Testis (tissue), 2 donors: ENCODE measurements at regions not wholly inside any gene's neighbourhood (a gene's known extent, or its start where the extent isn't known, plus 50 kb on each side); places are given as distances from the start of the nearest gene placed in this dataset.

Source experiments
- POLR2A ChIP-seq: fragments of 450-650 bp; IDR thresholded peaks from one replicate; pipeline ENCODE4 v1.6.1; 2017; ENCODE audit warnings: antibody characterized with exemption, mild to moderate bottlenecking, moderate library complexity
- TF ChIP-seq, protein P1 (sequence below), 3 experiments: fragments of 450-650 bp in 2 of 3; fragments of 200-600 bp in 1 of 3; sonication (generic) in 1 of 3; IDR thresholded peaks; one replicate each; pipeline ENCODE4 v1.5.1; 2016 to 2019; ENCODE audit warnings: antibody characterized with exemption in 3 of 3, mild to moderate bottlenecking in 2 of 3, moderate library complexity in 1 of 3

DNA sequence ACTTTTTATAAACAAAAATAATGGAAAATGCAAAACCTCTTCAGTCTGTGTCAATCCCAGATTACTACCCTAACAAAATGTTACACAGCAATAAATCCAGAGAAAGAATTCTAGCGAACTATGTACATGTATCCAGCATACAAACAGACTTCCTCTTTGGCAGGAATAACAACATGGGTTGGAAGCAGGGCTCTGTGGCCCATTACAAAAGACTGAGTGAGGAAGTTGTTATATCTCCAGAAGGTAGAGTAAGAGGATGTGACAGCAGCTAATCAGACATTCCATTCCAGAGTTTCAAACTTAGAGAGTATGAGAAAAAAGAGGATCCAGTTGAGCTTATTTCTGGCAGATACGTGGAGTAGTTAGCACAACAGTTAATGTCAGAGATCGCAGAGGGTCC is 294.0 kb upstream of the PLSCR5 start:
- TF ChIP-seq, protein P1, sequence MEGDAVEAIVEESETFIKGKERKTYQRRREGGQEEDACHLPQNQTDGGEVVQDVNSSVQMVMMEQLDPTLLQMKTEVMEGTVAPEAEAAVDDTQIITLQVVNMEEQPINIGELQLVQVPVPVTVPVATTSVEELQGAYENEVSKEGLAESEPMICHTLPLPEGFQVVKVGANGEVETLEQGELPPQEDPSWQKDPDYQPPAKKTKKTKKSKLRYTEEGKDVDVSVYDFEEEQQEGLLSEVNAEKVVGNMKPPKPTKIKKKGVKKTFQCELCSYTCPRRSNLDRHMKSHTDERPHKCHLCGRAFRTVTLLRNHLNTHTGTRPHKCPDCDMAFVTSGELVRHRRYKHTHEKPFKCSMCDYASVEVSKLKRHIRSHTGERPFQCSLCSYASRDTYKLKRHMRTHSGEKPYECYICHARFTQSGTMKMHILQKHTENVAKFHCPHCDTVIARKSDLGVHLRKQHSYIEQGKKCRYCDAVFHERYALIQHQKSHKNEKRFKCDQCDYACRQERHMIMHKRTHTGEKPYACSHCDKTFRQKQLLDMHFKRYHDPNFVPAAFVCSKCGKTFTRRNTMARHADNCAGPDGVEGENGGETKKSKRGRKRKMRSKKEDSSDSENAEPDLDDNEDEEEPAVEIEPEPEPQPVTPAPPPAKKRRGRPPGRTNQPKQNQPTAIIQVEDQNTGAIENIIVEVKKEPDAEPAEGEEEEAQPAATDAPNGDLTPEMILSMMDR (IDR thresholded peaks at IDR 0.05) = no peak
- TF ChIP-seq POLR2A = no peak
